ENCODE measurements at regions not wholly inside any gene's neighbourhood (a gene's known extent, or its start where the extent isn't known, plus 50 kb on each side); places are given as distances from the start of the nearest gene placed in this dataset.

DNA sequence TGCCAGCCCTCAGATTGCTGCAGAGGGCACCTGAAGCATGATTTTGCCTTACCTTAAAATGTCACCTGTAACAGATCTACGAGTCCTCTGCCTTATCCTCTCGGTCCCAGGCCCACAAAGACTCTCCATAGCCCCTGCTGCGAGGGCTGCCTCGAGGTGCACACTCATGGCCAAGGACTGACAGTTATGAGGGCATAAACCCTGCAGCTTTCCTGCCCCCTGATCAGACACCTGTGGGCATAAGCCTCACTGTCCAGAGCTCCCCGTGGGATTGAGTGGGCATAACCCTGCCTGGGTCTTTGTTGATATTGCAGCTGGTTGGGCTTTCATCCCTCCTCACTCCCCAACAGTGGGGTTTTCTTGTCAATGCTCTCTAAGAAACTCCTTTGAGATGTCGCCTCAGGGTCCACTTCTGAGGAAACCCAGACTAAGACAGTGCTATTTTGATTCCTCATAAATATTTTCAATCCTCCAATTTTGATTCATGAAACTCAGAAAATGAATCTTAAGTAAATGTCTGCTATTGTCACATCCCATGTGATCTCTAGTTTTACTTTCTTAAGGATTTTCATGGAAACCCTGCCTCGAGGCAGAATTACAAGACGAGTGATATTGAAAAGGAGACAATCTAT is 108.5 kb upstream of the NCK2 start:
- ChIA-PET CTCF (interaction anchor here (0.9 kb wide), 1 partner anchor 22 kb away, joined by 3 read pairs; no protein-coding TSS in a partner anchor), POLR2A (no interaction called here)
- no peaks in the 10 kb centered on the region for H3K4me1 Mint-ChIP-seq (ENCODE audit: insufficient read depth, unreplicated experiment)
- no peak overlapping the region for H3K27ac Mint-ChIP-seq (ENCODE audit: low read depth, unreplicated experiment)
- no peak for DNase-seq (ENCODE audit: unreplicated experiment)
- no peaks in the 10 kb centered on the region for H3K36me3 Mint-ChIP-seq (ENCODE audit: insufficient read depth, unreplicated experiment)
- intact Hi-C loops (cut with micrococcal nuclease): no loop called here
- no peak overlapping the region for H3K4me3 Mint-ChIP-seq (ENCODE audit: unreplicated experiment)
- H3K9me3 Mint-ChIP-seq (ENCODE audit: unreplicated experiment): no peaks in the 10 kb centered on the region
- H3K27me3 Mint-ChIP-seq (ENCODE audit: insufficient read depth, unreplicated experiment): peaks cover 55% of the 10 kb centered on the region
- TF ChIP-seq, protein P1, sequence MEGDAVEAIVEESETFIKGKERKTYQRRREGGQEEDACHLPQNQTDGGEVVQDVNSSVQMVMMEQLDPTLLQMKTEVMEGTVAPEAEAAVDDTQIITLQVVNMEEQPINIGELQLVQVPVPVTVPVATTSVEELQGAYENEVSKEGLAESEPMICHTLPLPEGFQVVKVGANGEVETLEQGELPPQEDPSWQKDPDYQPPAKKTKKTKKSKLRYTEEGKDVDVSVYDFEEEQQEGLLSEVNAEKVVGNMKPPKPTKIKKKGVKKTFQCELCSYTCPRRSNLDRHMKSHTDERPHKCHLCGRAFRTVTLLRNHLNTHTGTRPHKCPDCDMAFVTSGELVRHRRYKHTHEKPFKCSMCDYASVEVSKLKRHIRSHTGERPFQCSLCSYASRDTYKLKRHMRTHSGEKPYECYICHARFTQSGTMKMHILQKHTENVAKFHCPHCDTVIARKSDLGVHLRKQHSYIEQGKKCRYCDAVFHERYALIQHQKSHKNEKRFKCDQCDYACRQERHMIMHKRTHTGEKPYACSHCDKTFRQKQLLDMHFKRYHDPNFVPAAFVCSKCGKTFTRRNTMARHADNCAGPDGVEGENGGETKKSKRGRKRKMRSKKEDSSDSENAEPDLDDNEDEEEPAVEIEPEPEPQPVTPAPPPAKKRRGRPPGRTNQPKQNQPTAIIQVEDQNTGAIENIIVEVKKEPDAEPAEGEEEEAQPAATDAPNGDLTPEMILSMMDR (IDR thresholded peaks at IDR 0.05; ENCODE audit: unreplicated experiment): no peak
- BruUV-seq (replicated peaks): no TSS peak

DNA sequence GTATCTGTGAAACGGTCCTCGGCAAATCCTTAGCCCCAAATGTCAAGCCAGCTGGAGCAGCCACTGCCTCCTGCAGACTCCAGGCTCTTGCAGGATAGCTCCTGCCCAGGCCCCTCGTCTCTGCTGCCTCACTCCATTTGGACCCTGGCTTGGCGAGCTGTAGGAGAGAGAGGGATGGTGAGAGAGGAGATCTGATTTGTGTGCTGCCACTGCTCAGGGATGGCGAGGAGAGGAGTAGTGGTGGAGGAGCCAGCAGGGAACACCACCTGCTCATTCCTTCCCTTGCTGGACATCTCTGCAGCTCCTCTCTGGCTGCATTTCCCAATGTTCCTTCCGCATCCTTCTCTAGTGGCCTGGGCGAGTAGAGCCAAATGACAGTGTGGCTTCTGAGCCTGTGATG is 109.1 kb upstream of the NCK2 start:
- Mint-ChIP-seq H3K4me1 (ENCODE audit: insufficient read depth, unreplicated experiment) (no peaks in the 10 kb centered on the region), H3K4me3 (ENCODE audit: unreplicated experiment) (no peak overlapping the region), H3K36me3 (ENCODE audit: insufficient read depth, unreplicated experiment) (no peaks in the 10 kb centered on the region), H3K27ac (ENCODE audit: low read depth, unreplicated experiment) (no peak overlapping the region), H3K27me3 (ENCODE audit: insufficient read depth, unreplicated experiment) (peaks cover 56% of the 10 kb centered on the region), H3K9me3 (ENCODE audit: unreplicated experiment) (no peaks in the 10 kb centered on the region)
- TF ChIP-seq, protein P1 (IDR thresholded peaks at IDR 0.05; ENCODE audit: unreplicated experiment): no peak
- ChIA-PET POLR2A (no interaction called here), CTCF (interaction anchor here (0.9 kb wide), 1 partner anchor 22 kb away, joined by 3 read pairs; no protein-coding TSS in a partner anchor)
- BruUV-seq (replicated peaks): no TSS peak
- no peak for DNase-seq (ENCODE audit: unreplicated experiment)
- intact Hi-C loops (cut with micrococcal nuclease): no loop called here

DNA sequence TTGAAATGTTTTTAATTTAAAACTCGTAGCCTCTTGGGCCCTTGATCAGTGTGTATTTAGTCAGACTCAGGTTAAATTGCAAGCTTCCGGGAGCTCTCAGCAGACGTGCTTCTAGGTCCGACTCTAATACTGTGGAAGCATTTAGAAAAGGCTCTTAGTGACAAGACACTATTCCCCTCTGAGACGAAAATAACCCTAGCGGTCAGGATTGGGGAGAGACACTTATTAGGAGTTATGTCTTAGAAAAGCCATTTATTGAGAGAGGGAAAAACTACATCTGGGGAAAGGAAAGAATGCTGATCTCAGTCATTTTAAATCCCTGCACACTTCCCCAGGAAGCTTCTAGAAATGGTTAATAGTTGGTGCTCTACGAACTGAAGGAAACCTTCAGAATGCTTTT is 110.5 kb upstream of the NCK2 start:
- ChIA-PET POLR2A (interaction anchor here (0.5 kb wide), 1 partner anchor 1743 kb away, joined by 4 read pairs; no protein-coding TSS in a partner anchor), CTCF (no interaction called here)
- DNase-seq (ENCODE audit: unreplicated experiment): no peak
- no peaks in the 10 kb centered on the region for H3K9me3 Mint-ChIP-seq (ENCODE audit: unreplicated experiment)
- intact Hi-C loops (cut with micrococcal nuclease): no loop called here
- H3K36me3 Mint-ChIP-seq (ENCODE audit: insufficient read depth, unreplicated experiment): no peaks in the 10 kb centered on the region
- H3K4me3 Mint-ChIP-seq (ENCODE audit: unreplicated experiment): no peak overlapping the region
- TF ChIP-seq, protein P1 (IDR thresholded peaks at IDR 0.05; ENCODE audit: unreplicated experiment): no peak
- H3K27ac Mint-ChIP-seq (ENCODE audit: low read depth, unreplicated experiment): no peak overlapping the region
- H3K27me3 Mint-ChIP-seq (ENCODE audit: insufficient read depth, unreplicated experiment): peaks cover 70% of the 10 kb centered on the region
- BruUV-seq (replicated peaks): no TSS peak
- no peaks in the 10 kb centered on the region for H3K4me1 Mint-ChIP-seq (ENCODE audit: insufficient read depth, unreplicated experiment)

DNA sequence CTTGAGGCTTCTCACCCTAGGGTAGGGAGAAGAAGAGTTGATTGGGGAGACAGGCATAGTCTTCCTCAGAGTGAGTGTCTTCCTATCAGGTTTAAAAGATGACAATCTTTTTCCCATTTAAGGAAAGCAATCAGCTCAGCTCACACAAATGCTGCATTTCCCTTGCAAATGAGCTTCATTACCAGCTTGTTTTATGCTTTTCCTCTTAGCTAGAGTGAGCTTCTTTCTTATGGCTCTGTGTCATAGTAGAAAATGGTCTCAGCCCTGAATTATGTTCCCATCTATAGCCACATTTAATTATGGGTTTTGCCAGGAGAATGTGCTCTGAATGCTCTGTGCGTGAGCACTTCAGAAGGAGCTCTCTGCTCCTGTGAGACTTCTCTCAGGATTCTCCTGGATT is 112.8 kb upstream of the NCK2 start:
- no peaks in the 10 kb centered on the region for H3K9me3 Mint-ChIP-seq (ENCODE audit: unreplicated experiment)

More for the DNA sequence above, 112.8 kb upstream of the NCK2 start:
- Mint-ChIP-seq H3K27me3 (ENCODE audit: insufficient read depth, unreplicated experiment) (peaks cover 83% of the 10 kb centered on the region), H3K27ac (ENCODE audit: low read depth, unreplicated experiment) (no peak overlapping the region), H3K4me1 (ENCODE audit: insufficient read depth, unreplicated experiment) (no peaks in the 10 kb centered on the region), H3K4me3 (ENCODE audit: unreplicated experiment) (no peak overlapping the region), H3K36me3 (ENCODE audit: insufficient read depth, unreplicated experiment) (no peaks in the 10 kb centered on the region)
- intact Hi-C loops (cut with micrococcal nuclease): no loop called here
- ChIA-PET CTCF (no interaction called here), POLR2A (no interaction called here)
- no peak for DNase-seq (ENCODE audit: unreplicated experiment)
- no TSS peak for BruUV-seq (replicated peaks)
- TF ChIP-seq, protein P1 (IDR thresholded peaks at IDR 0.05; ENCODE audit: unreplicated experiment): no peak
